ENCODE measurements at regions not wholly inside any gene's neighbourhood (a gene's known extent, or its start where the extent isn't known, plus 50 kb on each side); places are given as distances from the start of the nearest gene placed in this dataset.

- TF ChIP-seq POLR2A (IDR thresholded peaks at IDR 0.05) (no peak), CTCF (IDR thresholded peaks at IDR 0.05) (no peak)
Measured at GRCh38 chr5:68071282-68071632, 144.3 kb upstream of the PIK3R1 start.
